ENCODE measurements at regions not wholly inside any gene's neighbourhood (a gene's known extent, or its start where the extent isn't known, plus 50 kb on each side); places are given as distances from the start of the nearest gene placed in this dataset.
A peak's percentile ranks its signal among the peaks of the same experiment; 100 is the strongest.

DNA sequence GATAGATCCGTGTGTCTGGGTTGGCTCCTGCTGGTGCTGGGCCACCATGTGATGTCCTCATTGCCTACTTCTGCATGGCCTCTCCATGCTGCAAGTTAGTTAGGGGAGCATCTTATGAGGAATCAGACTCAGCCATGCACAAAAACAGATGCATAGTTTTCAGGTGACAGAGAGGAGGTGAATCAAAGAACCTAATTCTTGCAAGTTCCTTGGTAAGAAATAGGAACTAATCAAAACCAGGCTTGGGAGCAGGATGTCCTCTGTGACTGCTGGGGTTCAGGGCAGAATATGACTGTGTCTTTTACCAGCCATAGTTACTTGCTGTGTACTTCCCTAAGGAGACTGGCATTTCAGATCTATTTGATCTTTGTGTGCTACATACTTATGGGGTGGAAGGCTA, 61.6 kb downstream of the C9orf152 start:
- intact Hi-C loops (cut with DNase I) = no loop called here
- no peak overlapping the region for H3K27ac ChIP-seq
- no peaks in the 10 kb centered on the region for H3K9me3 ChIP-seq
- no peaks in the 10 kb centered on the region for H3K27me3 ChIP-seq
- no peak overlapping the region for H3K4me3 ChIP-seq
- H3K4me1 ChIP-seq = peaks cover 0 to 68% (median 47%) of the 10 kb centered on the region in 4 donors
- H3K36me3 ChIP-seq = no peaks in the 10 kb centered on the region
- TF ChIP-seq POLR2A (IDR thresholded peaks at IDR 0.05) (no peak), EP300 (IDR thresholded peaks at IDR 0.05) (no peak), POLR2AphosphoS5 (IDR thresholded peaks at IDR 0.05) (no peak)
- TF ChIP-seq, protein P1, sequence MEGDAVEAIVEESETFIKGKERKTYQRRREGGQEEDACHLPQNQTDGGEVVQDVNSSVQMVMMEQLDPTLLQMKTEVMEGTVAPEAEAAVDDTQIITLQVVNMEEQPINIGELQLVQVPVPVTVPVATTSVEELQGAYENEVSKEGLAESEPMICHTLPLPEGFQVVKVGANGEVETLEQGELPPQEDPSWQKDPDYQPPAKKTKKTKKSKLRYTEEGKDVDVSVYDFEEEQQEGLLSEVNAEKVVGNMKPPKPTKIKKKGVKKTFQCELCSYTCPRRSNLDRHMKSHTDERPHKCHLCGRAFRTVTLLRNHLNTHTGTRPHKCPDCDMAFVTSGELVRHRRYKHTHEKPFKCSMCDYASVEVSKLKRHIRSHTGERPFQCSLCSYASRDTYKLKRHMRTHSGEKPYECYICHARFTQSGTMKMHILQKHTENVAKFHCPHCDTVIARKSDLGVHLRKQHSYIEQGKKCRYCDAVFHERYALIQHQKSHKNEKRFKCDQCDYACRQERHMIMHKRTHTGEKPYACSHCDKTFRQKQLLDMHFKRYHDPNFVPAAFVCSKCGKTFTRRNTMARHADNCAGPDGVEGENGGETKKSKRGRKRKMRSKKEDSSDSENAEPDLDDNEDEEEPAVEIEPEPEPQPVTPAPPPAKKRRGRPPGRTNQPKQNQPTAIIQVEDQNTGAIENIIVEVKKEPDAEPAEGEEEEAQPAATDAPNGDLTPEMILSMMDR (IDR thresholded peaks at IDR 0.05) = no peak
- no peak for DNase-seq
- 86 to 88% methylated on average over 1 of the region's 1 CpG for WGBS, 2 donors

DNA sequence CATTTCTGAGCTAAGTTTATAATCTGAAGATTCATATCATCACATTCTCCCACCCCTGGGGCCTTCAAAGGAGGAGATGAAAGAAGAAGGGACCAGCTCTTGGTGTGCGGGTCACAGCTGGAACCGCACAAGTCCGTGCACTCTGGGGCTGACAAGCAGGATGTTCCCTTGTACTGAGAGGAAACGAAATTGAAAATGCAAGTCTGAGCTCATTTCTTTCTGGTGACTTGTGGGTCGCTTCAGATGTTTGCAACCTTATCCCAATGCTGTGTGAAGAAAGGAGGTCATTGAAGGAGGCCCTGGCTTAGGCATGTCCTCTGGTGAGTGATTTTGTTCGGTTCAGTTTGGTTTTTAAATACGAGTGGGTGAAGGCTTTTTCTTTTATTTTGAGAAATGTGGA, 59.6 kb downstream of the C9orf152 start:
- no peaks in the 10 kb centered on the region for H3K9me3 ChIP-seq
- H3K4me1 ChIP-seq = peaks cover 0 to 67% (median 39%) of the 10 kb centered on the region in 4 donors
- H3K36me3 ChIP-seq = no peaks in the 10 kb centered on the region
- H3K27ac ChIP-seq = peak overlapping the region; percentile 21 to 58 (median 55)
- no peaks in the 10 kb centered on the region for H3K27me3 ChIP-seq
- WGBS, 2 donors = 43 to 78% methylated on average over 7 of the region's 7 CpGs
- DNase-seq = no peak
- TF ChIP-seq POLR2A (IDR thresholded peaks at IDR 0.05) (no peak), POLR2AphosphoS5 (IDR thresholded peaks at IDR 0.05) (peak in 3 of 4 donors; percentile 9 to 11 (median 10))
- intact Hi-C loops (cut with DNase I) = no loop called here
- no peak overlapping the region for H3K4me3 ChIP-seq

GRCh38 chr9:110148891-110149290, 59.1 kb downstream of the C9orf152 start:
- no peaks in the 10 kb centered on the region for H3K27me3 ChIP-seq
- H3K4me3 ChIP-seq = no peak overlapping the region
- 42 to 78% methylated on average over 4 of the region's 4 CpGs for WGBS, 2 donors
- no peaks in the 10 kb centered on the region for H3K9me3 ChIP-seq
- TF ChIP-seq POLR2A (IDR thresholded peaks at IDR 0.05) = no peak
- TF ChIP-seq, protein P1 (IDR thresholded peaks at IDR 0.05) = no peak
- no peak for TF ChIP-seq POLR2AphosphoS5 (IDR thresholded peaks at IDR 0.05)
- TF ChIP-seq EP300 (IDR thresholded peaks at IDR 0.05) = no peak
- intact Hi-C loops (cut with DNase I) = no loop called here
- H3K27ac ChIP-seq = peak overlapping the region; percentile 21 to 58 (median 55)
- DNase-seq = no peak
- H3K4me1 ChIP-seq = peaks cover 0 to 64% (median 35%) of the 10 kb centered on the region in 4 donors
- no peaks in the 10 kb centered on the region for H3K36me3 ChIP-seq
